Lower lobe of right lung (tissue), 2 donors: ENCODE measurements at regions not wholly inside any gene's neighbourhood (a gene's known extent, or its start where the extent isn't known, plus 50 kb on each side); places are given as distances from the start of the nearest gene placed in this dataset.

Experiments
- ATAC-seq, 2 donors: fragments of 200-7000 bp; cut with Tn5 transposase; one replicate each; pipeline ENCODE4 v1.9.1; 2020 to 2022; ENCODE audit warnings: mild to moderate bottlenecking in 2 of 2, moderate library complexity in 2 of 2
- DNase-seq: peaks from one replicate; pipeline ENCODE4 v3.0.0-alpha.2; 2020
- H3K27ac ChIP-seq: fragments of 200-600 bp; one replicate; pipeline ENCODE4 v1.8.0; 2022
- H3K27me3 ChIP-seq: fragments of 200-600 bp; one replicate; pipeline ENCODE4 v1.8.0; 2022; ENCODE audit warnings: low read depth
- H3K36me3 ChIP-seq: fragments of 200-600 bp; one replicate; pipeline ENCODE4 v1.8.0; 2022; ENCODE audit warnings: mild to moderate bottlenecking
- H3K4me1 ChIP-seq: fragments of 200-600 bp; one replicate; pipeline ENCODE4 v1.8.0; 2022
- H3K4me3 ChIP-seq: fragments of 200-600 bp; one replicate; pipeline ENCODE4 v1.8.0; 2022; ENCODE audit warnings: mild to moderate bottlenecking
- H3K9me3 ChIP-seq: fragments of 200-600 bp; one replicate; pipeline ENCODE4 v1.8.0; 2022
- intact Hi-C: fragments of 100-400 bp; cut with DNase I; formaldehyde crosslinking; loops from one replicate; pipeline ENCODE4 v1.11.0; 2022
- TF ChIP-seq, protein P1 (sequence below): fragments of 200-600 bp; IDR thresholded peaks from one replicate; pipeline ENCODE4 v1.8.0; 2022; ENCODE audit warnings: antibody characterized with exemption, mild to moderate bottlenecking
- donor health status: DM: no; HTN: yes; CAD: no; lungs with severe emphysema.

DNA sequence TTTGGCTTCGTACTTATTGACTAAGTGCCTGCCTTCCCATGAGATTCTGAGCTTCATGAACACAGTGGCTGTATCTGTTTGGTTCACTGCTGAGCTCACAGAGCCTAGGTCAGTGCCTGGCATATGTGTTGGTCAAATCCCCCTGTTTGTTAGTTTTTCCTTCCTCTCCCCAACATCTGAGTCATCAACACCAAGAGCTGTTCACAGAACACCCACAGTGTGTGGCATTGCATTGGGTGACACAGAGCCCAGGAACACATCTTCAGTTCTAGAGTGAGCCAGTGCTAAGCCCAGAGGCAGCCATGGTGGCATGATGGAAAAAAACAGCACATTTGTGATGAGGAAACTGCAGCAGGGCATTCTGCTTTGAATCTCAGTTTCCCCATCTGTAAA is 294.6 kb downstream of the SEC61B start:
- peak in 1 of 2 donors; percentile 23 for ATAC-seq
- Histone ChIP-seq H3K27ac (no peak overlapping the region), H3K36me3 (no peaks in the 10 kb centered on the region), H3K9me3 (no peaks in the 10 kb centered on the region), H3K27me3 (no peaks in the 10 kb centered on the region), H3K4me1 (no peaks in the 10 kb centered on the region), H3K4me3 (no peak overlapping the region)
- intact Hi-C loops: no loop called here
- no peak for DNase-seq
- TF ChIP-seq, protein P1, sequence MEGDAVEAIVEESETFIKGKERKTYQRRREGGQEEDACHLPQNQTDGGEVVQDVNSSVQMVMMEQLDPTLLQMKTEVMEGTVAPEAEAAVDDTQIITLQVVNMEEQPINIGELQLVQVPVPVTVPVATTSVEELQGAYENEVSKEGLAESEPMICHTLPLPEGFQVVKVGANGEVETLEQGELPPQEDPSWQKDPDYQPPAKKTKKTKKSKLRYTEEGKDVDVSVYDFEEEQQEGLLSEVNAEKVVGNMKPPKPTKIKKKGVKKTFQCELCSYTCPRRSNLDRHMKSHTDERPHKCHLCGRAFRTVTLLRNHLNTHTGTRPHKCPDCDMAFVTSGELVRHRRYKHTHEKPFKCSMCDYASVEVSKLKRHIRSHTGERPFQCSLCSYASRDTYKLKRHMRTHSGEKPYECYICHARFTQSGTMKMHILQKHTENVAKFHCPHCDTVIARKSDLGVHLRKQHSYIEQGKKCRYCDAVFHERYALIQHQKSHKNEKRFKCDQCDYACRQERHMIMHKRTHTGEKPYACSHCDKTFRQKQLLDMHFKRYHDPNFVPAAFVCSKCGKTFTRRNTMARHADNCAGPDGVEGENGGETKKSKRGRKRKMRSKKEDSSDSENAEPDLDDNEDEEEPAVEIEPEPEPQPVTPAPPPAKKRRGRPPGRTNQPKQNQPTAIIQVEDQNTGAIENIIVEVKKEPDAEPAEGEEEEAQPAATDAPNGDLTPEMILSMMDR: no peak

DNA sequence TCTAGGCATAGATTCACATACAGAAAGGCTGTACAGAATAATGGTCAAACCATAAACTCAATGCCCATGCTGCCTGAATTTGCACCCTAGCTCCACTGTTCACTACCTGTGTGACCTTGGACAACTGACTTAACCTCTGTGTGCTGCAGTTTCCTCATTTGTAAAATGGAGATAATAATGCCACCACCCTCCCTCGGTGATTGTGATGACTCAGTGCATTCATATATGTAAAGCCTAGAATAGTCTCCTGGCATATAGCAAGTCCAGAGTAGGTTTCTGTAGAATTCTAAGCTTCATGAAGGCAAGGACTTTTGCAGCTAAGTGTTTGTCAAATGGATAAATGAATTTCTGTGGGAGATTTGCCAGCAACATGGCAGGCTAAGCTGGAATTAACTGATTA is 297.8 kb upstream of the NR4A3 start:
- ATAC-seq: no peak

DNA sequence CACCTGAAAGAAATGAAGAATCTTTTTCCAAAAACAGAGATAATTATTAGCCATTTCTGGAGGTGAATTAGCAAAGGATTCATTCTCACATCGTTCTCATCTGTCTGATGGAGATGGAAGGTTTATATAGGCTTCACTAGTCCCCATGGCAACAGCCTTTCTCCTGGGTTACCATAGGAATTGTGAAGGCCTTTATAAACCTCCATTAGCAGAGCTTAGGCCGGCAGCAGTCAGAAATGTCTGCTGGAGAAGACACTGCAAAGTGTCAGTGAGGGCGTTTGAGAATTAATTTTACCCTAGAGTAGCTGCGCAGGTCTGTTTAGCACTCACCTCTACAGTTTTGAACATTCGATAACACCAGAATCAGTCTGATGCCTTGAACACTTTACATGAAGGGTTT is 290.4 kb upstream of the NR4A3 start:
- H3K36me3 ChIP-seq: no peaks in the 10 kb centered on the region
- DNase-seq: no peak
- H3K9me3 ChIP-seq: no peaks in the 10 kb centered on the region
- H3K27me3 ChIP-seq: no peaks in the 10 kb centered on the region
- TF ChIP-seq, protein P1: no peak
- no peak overlapping the region for H3K27ac ChIP-seq
- no peak overlapping the region for H3K4me3 ChIP-seq
- no peak for ATAC-seq
- H3K4me1 ChIP-seq: no peaks in the 10 kb centered on the region
- intact Hi-C loops: no loop called here

More for the DNA sequence above, 297.8 kb upstream of the NR4A3 start:
- no peak overlapping the region for H3K27ac ChIP-seq
- no peaks in the 10 kb centered on the region for H3K27me3 ChIP-seq
- TF ChIP-seq, protein P1: no peak
- H3K9me3 ChIP-seq: no peaks in the 10 kb centered on the region
- no peaks in the 10 kb centered on the region for H3K36me3 ChIP-seq
- intact Hi-C loops: no loop called here
- no peaks in the 10 kb centered on the region for H3K4me1 ChIP-seq
- no peak overlapping the region for H3K4me3 ChIP-seq
- no peak for DNase-seq

DNA sequence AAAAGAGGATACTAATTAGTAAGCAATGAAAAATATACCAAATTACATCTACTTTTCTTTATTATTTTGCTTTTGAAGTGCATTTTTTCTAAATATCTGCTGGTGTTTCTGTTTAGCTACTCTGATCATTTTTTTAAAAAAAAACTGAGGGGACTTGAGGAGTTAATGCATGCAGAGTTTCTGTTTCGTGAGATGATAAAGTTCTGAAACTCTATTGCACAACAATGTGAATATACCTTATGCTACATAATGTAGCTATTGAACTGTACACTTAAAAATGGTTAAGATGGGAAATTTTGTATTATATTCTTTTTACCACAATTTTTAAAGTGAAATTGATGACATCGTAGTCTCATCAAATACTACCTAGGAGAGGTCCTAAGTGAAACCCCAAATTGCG is 288.3 kb upstream of the NR4A3 start:
- Histone ChIP-seq H3K4me1 (no peaks in the 10 kb centered on the region), H3K36me3 (no peaks in the 10 kb centered on the region), H3K27ac (no peak overlapping the region), H3K9me3 (no peaks in the 10 kb centered on the region), H3K27me3 (no peaks in the 10 kb centered on the region), H3K4me3 (no peak overlapping the region)
- intact Hi-C loops: no loop called here
- TF ChIP-seq, protein P1: no peak
- ATAC-seq (no peak), DNase-seq (no peak)

DNA sequence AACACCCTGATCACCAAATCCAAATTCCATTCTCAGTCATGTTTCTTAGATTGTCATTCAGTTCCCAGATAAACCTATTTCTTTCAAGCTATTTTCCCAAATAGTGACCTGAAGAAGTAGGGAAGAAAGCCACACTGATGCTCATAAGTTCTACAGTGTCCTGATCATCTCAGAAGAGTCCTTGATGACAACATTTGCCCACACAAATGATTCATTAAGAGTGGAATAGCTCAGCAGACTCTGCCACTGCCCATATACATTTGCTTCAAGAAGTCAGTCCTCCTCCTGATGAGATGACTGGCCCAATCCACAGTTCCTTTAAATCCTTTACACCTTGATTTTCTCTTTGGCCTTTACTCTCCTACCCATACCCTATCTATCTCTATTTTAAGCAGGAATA is 283.7 kb upstream of the NR4A3 start:
- Histone ChIP-seq H3K27ac (no peak overlapping the region), H3K36me3 (no peaks in the 10 kb centered on the region), H3K4me3 (no peak overlapping the region), H3K9me3 (no peaks in the 10 kb centered on the region), H3K27me3 (no peaks in the 10 kb centered on the region), H3K4me1 (no peaks in the 10 kb centered on the region)
- DNase-seq: no peak
- intact Hi-C loops: no loop called here
- TF ChIP-seq, protein P1: no peak
- no peak for ATAC-seq

DNA sequence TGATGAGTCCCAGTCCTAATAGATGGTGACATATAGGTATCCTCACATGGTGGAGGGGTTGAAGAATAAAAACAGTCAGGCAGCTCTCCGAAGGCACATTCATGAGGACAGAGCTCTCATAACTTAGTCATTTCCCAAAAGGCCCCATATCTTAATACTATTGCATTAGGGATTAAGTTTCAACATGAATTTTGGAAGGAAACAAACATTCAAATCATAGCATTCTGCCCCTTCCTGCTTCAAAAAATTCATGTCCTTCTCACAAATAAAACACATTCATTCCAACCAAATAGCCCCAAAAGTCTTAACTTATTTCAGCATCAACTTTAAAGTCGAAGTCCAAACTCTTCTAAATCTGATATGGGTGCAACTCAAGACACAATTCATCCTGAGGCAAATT is 277.2 kb upstream of the NR4A3 start:
- Histone ChIP-seq H3K27me3 (no peaks in the 10 kb centered on the region), H3K4me3 (no peak overlapping the region), H3K36me3 (no peaks in the 10 kb centered on the region), H3K9me3 (no peaks in the 10 kb centered on the region), H3K27ac (no peak overlapping the region), H3K4me1 (no peaks in the 10 kb centered on the region)
- ATAC-seq (no peak), DNase-seq (no peak)
- TF ChIP-seq, protein P1: no peak
- intact Hi-C loops: no loop called here
